ENCODE measurements at regions not wholly inside any gene's neighbourhood (a gene's known extent, or its start where the extent isn't known, plus 50 kb on each side); places are given as distances from the start of the nearest gene placed in this dataset.

GRCh38 chr15:99452010-99452409 lies 113.8 kb upstream of the MEF2A start:
- no peak for TF ChIP-seq CTCF (IDR thresholded peaks at IDR 0.05; ENCODE audit: low read depth, low read length)
- no peak overlapping the region for H3K4me3 ChIP-seq (ENCODE audit: low read depth, low read length)

GRCh38 chr15:99452728-99453636 lies 112.8 kb upstream of the MEF2A start:
- TF ChIP-seq CTCF (IDR thresholded peaks at IDR 0.05; ENCODE audit: low read depth, low read length) = no peak
- H3K4me3 ChIP-seq (ENCODE audit: low read depth, low read length) = no peak overlapping the region

GRCh38 chr15:99453637-99454030 lies 112.2 kb upstream of the MEF2A start:
- no peak for TF ChIP-seq CTCF (IDR thresholded peaks at IDR 0.05; ENCODE audit: low read depth, low read length)
- H3K4me3 ChIP-seq (ENCODE audit: low read depth, low read length) = no peak overlapping the region

GRCh38 chr15:99454107-99454809 lies 111.5 kb upstream of the MEF2A start:
- no peak for TF ChIP-seq CTCF (IDR thresholded peaks at IDR 0.05; ENCODE audit: low read depth, low read length)
- H3K4me3 ChIP-seq (ENCODE audit: low read depth, low read length) = no peak overlapping the region

- no peak for TF ChIP-seq CTCF (IDR thresholded peaks at IDR 0.05; ENCODE audit: low read depth, low read length)
- H3K4me3 ChIP-seq (ENCODE audit: low read depth, low read length) = no peak overlapping the region; the same call in 1 of the 2 replicates
Observed at GRCh38 chr15:99454941-99455788, 110.6 kb upstream of the MEF2A start.

GRCh38 chr15:99455789-99456160 lies 110.0 kb upstream of the MEF2A start:
- H3K4me3 ChIP-seq (ENCODE audit: low read depth, low read length) = no peak overlapping the region

More at GRCh38 chr15:99455789-99456160, 110.0 kb upstream of the MEF2A start:
- no peak for TF ChIP-seq CTCF (IDR thresholded peaks at IDR 0.05; ENCODE audit: low read depth, low read length)
